ENCODE measurements at regions not wholly inside any gene's neighbourhood (a gene's known extent, or its start where the extent isn't known, plus 50 kb on each side); places are given as distances from the start of the nearest gene placed in this dataset.

GRCh38 chr4:130424211-130424610 lies 1328.3 kb downstream of the C4orf33 start:
- Histone ChIP-seq H3K27me3 (ENCODE audit: control insufficient read depth in 2 of 2, insufficient read depth in 2 of 2, low read length in 2 of 2) (no peaks in the 10 kb centered on the region), H3K36me3 (ENCODE audit: control insufficient read depth, insufficient read depth, low read length) (no peaks in the 10 kb centered on the region), H3K4me1 (replicated peaks in 1 of 2; ENCODE audit: control insufficient read depth in 2 of 2, insufficient read depth in 2 of 2, low read length in 2 of 2) (no peaks in the 10 kb centered on the region), H3K79me2 (ENCODE audit: control insufficient read depth, insufficient read depth, low read length) (no peaks in the 10 kb centered on the region), H2AFZ (ENCODE audit: low read depth, low read length) (no peak overlapping the region), H3K4me3 (no peak overlapping the region), H3K9ac (ENCODE audit: insufficient read depth in 1 of 2, low read depth in 2 of 2, low read length in 2 of 2) (no peak overlapping the region), H3K4me2 (ENCODE audit: insufficient read depth, low read length) (no peak overlapping the region), H3K27ac (ENCODE audit: extremely low read depth, low read depth, low read length) (no peak overlapping the region), H4K20me1 (replicated peaks; ENCODE audit: control insufficient read depth, insufficient read depth, low read length) (no peaks in the 10 kb centered on the region), H3K9me3 (replicated peaks; ENCODE audit: control insufficient read depth, insufficient read depth, low read depth, low read length) (no peaks in the 10 kb centered on the region), H3K9me1 (ENCODE audit: control insufficient read depth, insufficient read depth, low read length) (no peaks in the 10 kb centered on the region)
- no peak for ATAC-seq
- BruUV-seq (replicated peaks), result no TSS peak
- CTCF ChIA-PET (ENCODE audit: low intra/inter-chr PET ratio), result no interaction called here
- no peak for DNase-seq (ENCODE audit: extremely low read depth in 1 of 4, low spot score in 3 of 4)
- no peak for FAIRE-seq
- in situ Hi-C loops (cut with MboI), result no loop called here
- no peak for TF ChIP-seq ZBTB8A (IDR thresholded peaks at IDR 0.05; ENCODE audit: partially characterized antibody)
- no peak for TF ChIP-seq ZBTB33 (CRISPR knock-in tag; IDR thresholded peaks at IDR 0.05)
- no peak for TF ChIP-seq SRSF9 (IDR thresholded peaks at IDR 0.05; ENCODE audit: borderline replicate concordance, low read depth, low read length)
- no peak for TF ChIP-seq TFAM (CRISPR knock-in tag; conservative IDR thresholded peaks at IDR 0.05)
- no peak for TF ChIP-seq SETDB1 (IDR thresholded peaks at IDR 0.05; ENCODE audit: low read length)
- TF ChIP-seq BRD9 (IDR thresholded peaks at IDR 0.05; ENCODE audit: low read depth, partially characterized antibody), result no peak
- TF ChIP-seq TCF15 (CRISPR knock-in tag; IDR thresholded peaks at IDR 0.05), result no peak
- no peak for TF ChIP-seq ZZZ3 (IDR thresholded peaks at IDR 0.05)
- WGBS (ENCODE audit: insufficient coverage, low coverage, missing lambda C conversion rate), result 0% methylated on average over 3 of the region's 3 CpGs
- intact Hi-C loops (cut with micrococcal nuclease), result no loop called here
- POLR2A ChIA-PET, result no interaction called here
